ENCODE measurements at regions not wholly inside any gene's neighbourhood (a gene's known extent, or its start where the extent isn't known, plus 50 kb on each side); places are given as distances from the start of the nearest gene placed in this dataset.

GRCh38 chr12:124471828-124472227, 95.6 kb downstream of the NCOR2 start:
- TF ChIP-seq CTCF (IDR thresholded peaks at IDR 0.05; ENCODE audit: borderline replicate concordance, extremely low read depth, low read length, poor library complexity, severe bottlenecking) (no peak), EZH2 (IDR thresholded peaks at IDR 0.05; ENCODE audit: borderline replicate concordance, low read depth, low read length, severe bottlenecking) (no peak)
